Parathyroid adenoma (tissue), 2 donors: ENCODE measurements at regions not wholly inside any gene's neighbourhood (a gene's known extent, or its start where the extent isn't known, plus 50 kb on each side); places are given as distances from the start of the nearest gene placed in this dataset.

ENCODE experiments used
- H2AFZ ChIP-seq: fragments of 300-600 bp; sonication (generic); one replicate; pipeline ENCODE4 v1.7.0; 2017; ENCODE audit warnings: antibody characterized with exemption, mild to moderate bottlenecking
- H3K27ac ChIP-seq: fragments of 300-600 bp; sonication (generic); one replicate; pipeline ENCODE4 v1.7.0; 2017
- H3K27me3 ChIP-seq: fragments of 300-600 bp; sonication (generic); one replicate; pipeline ENCODE4 v1.7.0; 2017; ENCODE audit warnings: low read length; ENCODE audit not compliant: control insufficient read depth, insufficient read depth
- H3K36me3 ChIP-seq: fragments of 300-600 bp; sonication (generic); one replicate; pipeline ENCODE4 v1.7.0; 2017; ENCODE audit warnings: low read length; ENCODE audit not compliant: control insufficient read depth, insufficient read depth
- H3K4me1 ChIP-seq: fragments of 300-600 bp; sonication (generic); one replicate; pipeline ENCODE4 v1.7.0; 2017; ENCODE audit warnings: control low read depth
- H3K4me2 ChIP-seq: fragments of 300-600 bp; sonication (generic); one replicate; pipeline ENCODE4 v1.7.0; 2017; ENCODE audit warnings: low read length
- H3K4me3 ChIP-seq: fragments of 300-600 bp; sonication (generic); one replicate; pipeline ENCODE4 v1.7.0; 2017; ENCODE audit warnings: low read depth, low read length
- H3K79me2 ChIP-seq: fragments of 300-600 bp; sonication (generic); one replicate; pipeline ENCODE4 v1.7.0; 2017; ENCODE audit warnings: control low read depth
- H3K9ac ChIP-seq: fragments of 300-600 bp; sonication (generic); one replicate; pipeline ENCODE4 v1.7.0; 2017; ENCODE audit warnings: mild to moderate bottlenecking
- H3K9me3 ChIP-seq: fragments of 300-600 bp; sonication (generic); one replicate; pipeline ENCODE4 v1.7.0; 2017; ENCODE audit warnings: low read length; ENCODE audit not compliant: control insufficient read depth
- TF ChIP-seq, protein P1 (sequence below): fragments of 300-600 bp; sonication (generic); IDR thresholded peaks from one replicate; pipeline ENCODE4 v1.7.0; 2017; ENCODE audit warnings: antibody characterized with exemption, mild to moderate bottlenecking
- donor health status: primary hyperparathyroidism.

- Histone ChIP-seq H3K4me2 (no peak overlapping the region), H3K27ac (no peak overlapping the region), H3K4me1 (no peaks in the 10 kb centered on the region), H2AFZ (no peak overlapping the region), H3K27me3 (no peaks in the 10 kb centered on the region), H3K36me3 (no peaks in the 10 kb centered on the region), H3K79me2 (no peaks in the 10 kb centered on the region), H3K9ac (no peak overlapping the region), H3K9me3 (no peaks in the 10 kb centered on the region), H3K4me3 (no peak overlapping the region)
- TF ChIP-seq, protein P1, sequence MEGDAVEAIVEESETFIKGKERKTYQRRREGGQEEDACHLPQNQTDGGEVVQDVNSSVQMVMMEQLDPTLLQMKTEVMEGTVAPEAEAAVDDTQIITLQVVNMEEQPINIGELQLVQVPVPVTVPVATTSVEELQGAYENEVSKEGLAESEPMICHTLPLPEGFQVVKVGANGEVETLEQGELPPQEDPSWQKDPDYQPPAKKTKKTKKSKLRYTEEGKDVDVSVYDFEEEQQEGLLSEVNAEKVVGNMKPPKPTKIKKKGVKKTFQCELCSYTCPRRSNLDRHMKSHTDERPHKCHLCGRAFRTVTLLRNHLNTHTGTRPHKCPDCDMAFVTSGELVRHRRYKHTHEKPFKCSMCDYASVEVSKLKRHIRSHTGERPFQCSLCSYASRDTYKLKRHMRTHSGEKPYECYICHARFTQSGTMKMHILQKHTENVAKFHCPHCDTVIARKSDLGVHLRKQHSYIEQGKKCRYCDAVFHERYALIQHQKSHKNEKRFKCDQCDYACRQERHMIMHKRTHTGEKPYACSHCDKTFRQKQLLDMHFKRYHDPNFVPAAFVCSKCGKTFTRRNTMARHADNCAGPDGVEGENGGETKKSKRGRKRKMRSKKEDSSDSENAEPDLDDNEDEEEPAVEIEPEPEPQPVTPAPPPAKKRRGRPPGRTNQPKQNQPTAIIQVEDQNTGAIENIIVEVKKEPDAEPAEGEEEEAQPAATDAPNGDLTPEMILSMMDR, result no peak
Measured at GRCh38 chr9:26687421-26687820, 205.2 kb downstream of the CAAP1 start.

- TF ChIP-seq, protein P1, result no peak
- no peak overlapping the region for H3K4me2 ChIP-seq
- H3K9ac ChIP-seq, result no peak overlapping the region
- H3K36me3 ChIP-seq, result no peaks in the 10 kb centered on the region
- H3K9me3 ChIP-seq, result no peaks in the 10 kb centered on the region
- no peaks in the 10 kb centered on the region for H3K27me3 ChIP-seq
- H3K79me2 ChIP-seq, result no peaks in the 10 kb centered on the region
- no peak overlapping the region for H3K27ac ChIP-seq
- H3K4me3 ChIP-seq, result no peak overlapping the region
- H2AFZ ChIP-seq, result no peak overlapping the region
- no peaks in the 10 kb centered on the region for H3K4me1 ChIP-seq
Measured at GRCh38 chr9:26685818-26686217, 206.8 kb downstream of the CAAP1 start.

- Histone ChIP-seq H3K9ac (no peak overlapping the region), H3K4me1 (no peaks in the 10 kb centered on the region), H2AFZ (no peak overlapping the region), H3K4me3 (no peak overlapping the region), H3K9me3 (no peaks in the 10 kb centered on the region), H3K36me3 (no peaks in the 10 kb centered on the region), H3K79me2 (no peaks in the 10 kb centered on the region), H3K27ac (no peak overlapping the region), H3K4me2 (no peak overlapping the region), H3K27me3 (no peaks in the 10 kb centered on the region)
- TF ChIP-seq, protein P1, result no peak
Measured at GRCh38 chr9:26684029-26684428, 208.6 kb downstream of the CAAP1 start.

- Histone ChIP-seq H3K4me2 (no peak overlapping the region), H2AFZ (no peak overlapping the region), H3K27ac (no peak overlapping the region), H3K36me3 (no peaks in the 10 kb centered on the region), H3K9ac (no peak overlapping the region), H3K4me3 (no peak overlapping the region), H3K9me3 (no peaks in the 10 kb centered on the region), H3K4me1 (no peaks in the 10 kb centered on the region), H3K79me2 (no peaks in the 10 kb centered on the region), H3K27me3 (no peaks in the 10 kb centered on the region)
- TF ChIP-seq, protein P1, result no peak
Measured at GRCh38 chr9:26682796-26683496, 209.7 kb downstream of the CAAP1 start.

GRCh38 chr9:26682041-26682440 is 210.6 kb downstream of the CAAP1 start:
- Histone ChIP-seq H3K9me3 (no peaks in the 10 kb centered on the region), H3K9ac (no peak overlapping the region), H3K79me2 (no peaks in the 10 kb centered on the region), H3K4me2 (no peak overlapping the region), H2AFZ (no peak overlapping the region), H3K27ac (no peak overlapping the region), H3K4me3 (no peak overlapping the region), H3K36me3 (no peaks in the 10 kb centered on the region), H3K27me3 (no peaks in the 10 kb centered on the region), H3K4me1 (no peaks in the 10 kb centered on the region)
- TF ChIP-seq, protein P1, result no peak
